AG08395 (cell line): ENCODE measurements at regions not wholly inside any gene's neighbourhood (a gene's known extent, or its start where the extent isn't known, plus 50 kb on each side); places are given as distances from the start of the nearest gene placed in this dataset.
"Not testable (repeated sequence)": the region's sequence is repeated elsewhere in the genome, so short reads cannot be mapped to it uniquely, and the experiment has no call there.

Experiments
- DNase-seq: peaks from one replicate; pipeline ENCODE4 v3.0.0; 2012; ENCODE audit warnings: mixed read lengths, low spot score

DNA sequence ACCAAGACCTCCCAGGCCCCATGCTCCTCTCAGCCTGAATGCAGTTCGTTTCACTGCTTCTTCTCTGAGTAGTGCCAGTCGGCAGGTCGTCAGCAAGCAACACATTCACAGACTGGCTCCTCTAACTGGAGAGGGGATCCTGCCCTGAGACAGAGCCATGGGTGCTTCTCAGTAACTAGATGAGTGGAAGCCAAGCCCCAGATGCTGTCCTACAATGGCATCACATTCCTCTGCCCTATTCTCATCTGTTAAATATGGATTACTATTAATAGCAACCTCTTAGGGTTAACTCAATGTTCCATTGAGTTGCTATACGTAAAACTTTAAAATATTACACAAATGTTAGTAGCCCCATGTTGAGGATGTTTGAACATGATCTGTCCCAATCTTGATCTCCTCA, 84.2 kb upstream of the S1PR1 start:
- no peak for DNase-seq

GRCh38 chr1:101151286-101151685, 85.5 kb upstream of the S1PR1 start:
- DNase-seq = no peak

- no peak for DNase-seq
Observed at GRCh38 chr1:101150670-101151069, 86.1 kb upstream of the S1PR1 start.

DNA sequence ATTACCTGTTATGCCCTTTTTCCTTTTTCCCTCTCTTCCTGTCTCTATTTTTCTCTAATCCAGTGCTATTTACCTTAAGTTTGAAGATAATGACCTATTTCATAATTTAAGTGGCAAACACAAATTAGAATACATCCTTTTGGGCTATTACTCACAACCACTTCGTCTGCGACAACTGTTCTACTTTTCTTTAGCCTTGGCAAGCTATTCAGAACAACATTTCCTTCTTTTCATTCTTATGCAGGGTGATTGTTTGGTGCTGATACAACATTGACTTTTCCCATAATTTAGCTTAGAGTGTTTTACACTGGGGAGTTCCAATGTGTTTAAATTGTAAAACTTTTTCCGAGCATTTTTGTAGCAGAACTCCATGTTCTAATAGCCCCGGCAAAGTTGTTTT, 86.6 kb upstream of the S1PR1 start:
- DNase-seq = no peak

DNA sequence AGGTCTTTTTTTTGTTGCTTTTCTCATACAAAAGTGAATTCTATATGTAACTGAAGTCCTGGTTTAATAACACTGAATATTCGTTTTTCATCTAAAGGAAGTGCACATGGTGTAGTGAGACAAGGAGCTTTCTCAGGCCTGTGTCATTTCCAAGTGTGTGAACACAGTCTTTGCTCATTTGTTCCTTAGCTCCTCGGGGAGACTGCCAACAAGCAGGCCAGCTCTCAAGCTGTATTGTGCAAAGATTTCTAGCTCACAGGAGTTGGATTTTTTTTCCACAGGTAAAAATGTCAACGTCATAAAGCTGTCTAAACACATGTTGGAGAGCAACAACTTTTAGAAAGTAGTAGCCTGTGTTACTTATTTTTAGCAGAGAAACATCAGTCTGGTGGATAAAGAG, 87.8 kb upstream of the S1PR1 start:
- peak; percentile 19 for DNase-seq

GRCh38 chr1:101147381-101147780, 89.4 kb upstream of the S1PR1 start:
- DNase-seq = no peak

- no peak for DNase-seq
Observed at GRCh38 chr1:101145449-101145820, 91.4 kb upstream of the S1PR1 start.

DNA sequence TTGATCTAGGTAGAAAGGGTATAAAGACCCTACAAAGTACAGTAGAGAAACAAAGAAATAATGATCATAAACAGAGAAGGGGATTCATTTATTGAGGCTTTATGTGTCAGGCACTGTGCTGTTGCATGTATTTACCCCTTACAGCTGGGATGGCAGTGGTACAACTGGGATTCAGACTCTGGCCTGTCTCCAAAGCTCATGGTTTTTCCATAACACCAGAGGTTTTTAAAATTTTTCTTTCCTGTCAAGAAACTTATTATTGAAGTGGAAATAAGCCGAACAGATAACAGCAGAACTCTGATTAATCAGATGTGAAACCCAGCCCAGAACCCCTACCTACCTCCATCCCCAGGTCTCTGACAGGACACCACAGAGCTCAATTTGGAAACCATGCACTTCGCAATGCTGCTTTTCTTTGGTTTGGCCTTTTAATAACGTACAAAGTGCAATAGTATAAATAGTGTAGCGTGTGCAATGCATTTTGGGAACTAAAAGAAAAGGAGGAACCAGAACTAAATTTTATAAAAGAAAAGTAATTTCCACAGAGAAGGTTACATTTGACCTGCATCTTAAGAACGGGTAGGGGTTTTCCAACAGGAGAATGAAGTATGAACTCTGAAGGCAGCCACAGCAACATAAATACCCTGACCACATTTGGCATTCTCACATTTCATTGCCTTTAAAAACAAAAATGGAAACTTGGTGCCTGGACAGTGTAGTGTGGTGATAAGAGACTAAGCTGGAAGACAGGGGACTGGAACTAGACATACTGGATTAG, 92.0 kb upstream of the S1PR1 start:
- no peak for DNase-seq

GRCh38 chr1:101142244-101142643, 94.6 kb upstream of the S1PR1 start:
- DNase-seq = no peak

DNA sequence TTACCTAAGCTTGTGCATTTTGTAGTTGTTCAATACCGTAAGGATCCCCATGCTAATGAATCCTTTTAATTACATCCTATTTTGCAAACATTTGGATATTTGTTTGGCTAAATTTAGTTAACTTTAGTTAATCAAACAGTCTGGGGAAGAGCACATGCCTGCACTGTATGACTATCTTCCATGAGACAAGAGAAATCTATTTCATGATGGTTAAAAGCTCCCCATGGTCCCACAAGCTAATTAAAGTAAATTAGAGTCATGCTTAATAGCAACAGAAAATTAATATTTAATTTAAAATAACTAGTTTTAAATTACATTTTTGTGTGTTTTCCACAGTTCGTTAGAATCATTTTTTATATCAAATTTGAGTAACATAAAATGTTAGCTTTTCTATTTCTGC, 95.4 kb upstream of the S1PR1 start:
- DNase-seq = no peak

- DNase-seq = no peak
Observed at GRCh38 chr1:101139821-101140718, 96.7 kb upstream of the S1PR1 start.

DNA sequence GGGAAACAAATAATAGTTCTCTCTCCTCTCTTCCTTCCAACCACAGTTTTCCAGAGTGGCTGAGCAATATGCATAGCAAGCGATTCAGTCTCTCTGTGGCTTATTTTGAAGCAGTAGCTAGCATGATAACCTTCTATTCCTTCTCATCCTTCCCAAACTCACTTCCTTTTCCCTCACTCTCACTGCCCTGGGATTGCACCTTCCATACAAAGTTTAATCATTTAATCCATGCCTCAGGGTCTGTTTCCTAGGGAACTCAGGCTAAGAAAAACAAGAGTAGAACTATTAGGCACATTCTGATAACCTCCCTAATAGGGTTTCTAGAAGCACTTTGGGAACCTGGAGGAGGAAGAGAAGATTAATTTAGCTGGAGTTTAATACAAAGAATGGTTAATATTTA, 97.7 kb upstream of the S1PR1 start:
- no peak for DNase-seq

DNA sequence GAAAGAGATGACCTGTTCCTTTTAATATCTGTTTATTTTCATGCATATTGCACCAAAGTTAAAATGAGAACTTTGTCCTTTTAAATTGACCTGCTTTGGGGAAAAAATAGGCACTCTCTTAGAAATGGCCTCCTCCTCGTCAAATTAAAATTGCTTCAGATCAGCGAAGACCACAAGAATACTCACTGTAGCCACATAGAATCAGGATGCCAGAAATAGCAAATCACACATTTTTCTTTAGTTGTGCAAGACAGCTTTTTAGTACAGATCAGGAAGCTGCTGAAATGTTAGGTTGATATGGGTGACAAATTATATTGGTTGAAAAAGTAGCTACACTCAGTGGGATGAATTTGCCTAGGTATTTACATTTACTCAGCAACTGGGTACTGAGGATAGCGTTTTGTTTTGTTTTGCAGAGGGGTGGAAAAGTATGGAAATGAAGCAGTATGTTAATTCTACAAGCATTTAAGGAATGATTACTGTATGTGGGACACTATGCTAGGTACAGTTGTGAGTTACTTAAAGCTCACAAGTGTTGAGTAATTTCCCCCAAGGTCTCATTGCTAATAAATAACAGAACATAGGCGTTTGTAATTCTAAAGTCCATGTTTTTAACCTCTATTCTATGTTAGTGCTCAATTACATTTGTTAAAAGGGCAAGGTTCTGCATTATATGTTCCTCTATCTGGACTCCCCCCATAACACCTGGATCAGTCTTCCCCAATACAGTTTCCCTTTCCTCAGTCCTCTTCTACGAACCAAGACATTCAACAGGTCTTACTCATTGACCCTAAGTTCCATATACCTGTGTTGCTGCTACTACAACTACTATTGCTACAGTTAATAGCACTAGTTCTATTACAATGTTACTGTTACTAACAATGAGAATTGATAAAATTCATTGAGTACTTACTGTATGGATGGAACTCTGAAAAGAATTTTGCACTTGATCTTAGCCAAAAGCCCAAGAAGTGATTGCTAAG, 99.4 kb upstream of the S1PR1 start:
- DNase-seq = peak; percentile 62

DNA sequence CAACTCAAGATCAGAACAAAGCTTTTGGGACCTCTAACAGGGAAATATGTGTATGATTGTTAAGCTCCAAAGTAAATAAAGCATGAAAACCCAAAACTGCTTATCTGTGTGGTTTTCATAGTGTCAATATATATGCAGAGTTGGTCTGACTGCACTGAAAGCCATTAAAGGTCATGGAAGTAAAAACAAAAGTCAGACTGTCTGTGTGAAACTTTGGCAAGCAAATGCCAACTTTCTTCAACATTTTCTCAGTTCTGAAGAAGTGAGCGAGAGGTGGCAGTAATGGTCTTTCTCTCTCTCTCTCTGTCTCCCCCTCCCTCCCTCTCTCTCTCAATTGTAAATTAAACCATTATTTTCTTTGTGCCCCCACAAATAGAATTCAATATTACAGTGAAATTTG, 100.1 kb upstream of the S1PR1 start:
- no peak for DNase-seq

DNA sequence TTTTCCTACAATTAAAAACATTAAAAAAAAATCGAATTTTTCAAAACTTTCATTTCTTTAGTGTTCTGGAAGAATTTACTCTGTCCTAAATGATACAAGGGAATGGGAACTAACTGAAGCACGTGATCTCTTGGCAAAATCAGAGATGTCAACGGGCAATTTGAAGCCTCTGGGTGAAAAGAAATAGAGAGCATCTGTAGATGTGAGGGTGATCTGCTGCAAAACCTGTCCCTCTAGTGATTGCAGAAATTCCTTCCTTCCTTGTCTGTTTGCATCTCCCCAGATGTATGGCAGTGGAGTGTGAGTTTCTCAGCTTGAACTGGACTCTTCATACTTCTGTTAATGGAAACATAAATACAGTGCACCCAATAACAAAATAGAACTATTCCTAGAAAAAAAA, 100.5 kb upstream of the S1PR1 start:
- DNase-seq = no peak

- no peak for DNase-seq
Observed at GRCh38 chr1:101135526-101135925, 101.3 kb upstream of the S1PR1 start.

- DNase-seq = no peak
Observed at GRCh38 chr1:101131239-101131843, 105.5 kb upstream of the S1PR1 start.

- DNase-seq = no peak
Observed at GRCh38 chr1:101130673-101131072, 105.1 kb upstream of the DPH5 start.

GRCh38 chr1:101128846-101129245, 103.3 kb upstream of the DPH5 start:
- no peak for DNase-seq

DNA sequence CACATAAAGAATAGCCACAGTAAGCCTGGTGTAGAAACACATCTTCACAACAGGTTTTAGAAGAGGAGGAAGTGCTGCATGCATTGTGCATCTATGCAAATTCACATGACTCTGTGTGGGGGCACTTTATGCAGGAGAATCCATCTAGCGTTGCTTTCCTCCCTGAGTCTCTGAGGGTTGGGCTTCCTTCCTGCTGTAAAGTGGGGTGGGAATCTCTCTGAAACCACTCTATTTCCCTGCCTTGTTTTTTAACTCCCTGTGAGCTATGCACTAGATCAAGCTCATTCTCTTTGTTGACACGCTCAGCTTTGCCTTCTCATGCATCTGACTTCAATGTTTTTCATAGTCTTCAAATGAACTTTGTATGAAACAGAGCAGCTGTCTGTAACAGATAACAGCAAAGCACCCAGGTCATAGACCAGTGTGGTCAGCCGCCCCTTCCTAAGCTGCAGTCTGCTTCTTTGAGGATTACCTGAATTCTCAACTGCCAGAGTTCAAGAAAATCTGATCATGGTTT, 102.7 kb upstream of the DPH5 start:
- no peak for DNase-seq

DNA sequence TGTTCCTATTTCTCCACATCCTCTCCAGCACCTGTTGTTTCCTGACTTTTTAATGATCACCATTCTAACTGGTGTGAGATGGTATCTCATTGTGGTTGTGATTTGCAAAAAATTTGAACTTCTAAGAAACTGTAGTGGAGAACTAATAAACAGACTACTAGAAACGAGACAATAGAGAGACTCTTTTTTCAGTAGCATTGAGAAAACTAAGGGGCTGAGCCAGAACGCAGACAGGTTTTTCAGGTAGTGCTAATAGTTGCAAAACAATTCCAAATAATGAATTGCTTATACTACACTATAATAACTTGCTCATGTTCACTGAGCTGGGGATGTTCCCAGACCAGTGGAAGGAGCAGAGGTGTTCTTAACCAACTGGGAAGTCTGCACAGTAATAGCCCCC, 98.8 kb upstream of the DPH5 start:
- no peak for DNase-seq

- not testable (repeated sequence) for DNase-seq
Observed at GRCh38 chr1:101123904-101124303, 98.3 kb upstream of the DPH5 start.
